ENCODE measurements at regions not wholly inside any gene's neighbourhood (a gene's known extent, or its start where the extent isn't known, plus 50 kb on each side); places are given as distances from the start of the nearest gene placed in this dataset.

DNA sequence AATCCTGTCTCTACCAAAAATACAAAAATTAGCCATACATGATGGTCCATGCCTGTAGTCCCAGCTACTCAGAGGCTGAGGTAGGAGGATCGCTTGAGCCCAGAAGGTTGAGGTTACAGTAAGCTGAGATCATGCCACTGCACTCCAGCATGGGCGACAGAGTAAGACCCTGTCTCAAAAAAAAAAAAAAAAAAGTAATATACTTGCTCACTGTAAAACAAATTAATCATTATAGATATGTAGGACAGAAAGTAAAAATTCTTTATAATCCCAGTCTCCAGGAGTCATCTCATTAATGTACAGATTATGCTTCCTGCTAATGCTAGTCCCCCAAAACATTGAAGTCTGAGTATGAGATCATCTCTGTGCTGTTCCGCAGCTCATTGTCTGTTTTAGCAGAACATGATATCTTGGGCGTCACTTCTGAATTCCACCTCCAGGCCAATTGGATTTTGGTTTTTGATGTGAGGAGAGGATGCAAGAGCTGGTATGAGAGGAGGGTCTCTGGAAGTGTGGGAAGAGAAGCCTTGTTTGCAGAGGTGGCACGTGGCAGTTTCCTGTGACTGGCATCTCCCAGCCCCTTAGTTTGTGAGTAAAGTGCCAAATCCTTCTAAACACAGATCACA is 75.4 kb upstream of the NPAS1 start:
- TF ChIP-seq, protein P1, sequence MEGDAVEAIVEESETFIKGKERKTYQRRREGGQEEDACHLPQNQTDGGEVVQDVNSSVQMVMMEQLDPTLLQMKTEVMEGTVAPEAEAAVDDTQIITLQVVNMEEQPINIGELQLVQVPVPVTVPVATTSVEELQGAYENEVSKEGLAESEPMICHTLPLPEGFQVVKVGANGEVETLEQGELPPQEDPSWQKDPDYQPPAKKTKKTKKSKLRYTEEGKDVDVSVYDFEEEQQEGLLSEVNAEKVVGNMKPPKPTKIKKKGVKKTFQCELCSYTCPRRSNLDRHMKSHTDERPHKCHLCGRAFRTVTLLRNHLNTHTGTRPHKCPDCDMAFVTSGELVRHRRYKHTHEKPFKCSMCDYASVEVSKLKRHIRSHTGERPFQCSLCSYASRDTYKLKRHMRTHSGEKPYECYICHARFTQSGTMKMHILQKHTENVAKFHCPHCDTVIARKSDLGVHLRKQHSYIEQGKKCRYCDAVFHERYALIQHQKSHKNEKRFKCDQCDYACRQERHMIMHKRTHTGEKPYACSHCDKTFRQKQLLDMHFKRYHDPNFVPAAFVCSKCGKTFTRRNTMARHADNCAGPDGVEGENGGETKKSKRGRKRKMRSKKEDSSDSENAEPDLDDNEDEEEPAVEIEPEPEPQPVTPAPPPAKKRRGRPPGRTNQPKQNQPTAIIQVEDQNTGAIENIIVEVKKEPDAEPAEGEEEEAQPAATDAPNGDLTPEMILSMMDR (conservative IDR thresholded peaks at IDR 0.05 in 1 of 2, IDR thresholded peaks at IDR 0.05 in 1 of 2; ENCODE audit: extremely low read depth in 1 of 2, insufficient read depth in 1 of 2, low read depth in 1 of 2, low read length in 2 of 2) = no peak
- no peak for TF ChIP-seq EZH2 (IDR thresholded peaks at IDR 0.05; ENCODE audit: borderline replicate concordance, low read length)

Data from mammary epithelial cell (primary cell).